ENCODE measurements at regions not wholly inside any gene's neighbourhood (a gene's known extent, or its start where the extent isn't known, plus 50 kb on each side); places are given as distances from the start of the nearest gene placed in this dataset.
"Not testable (repeated sequence)": the region's sequence is repeated elsewhere in the genome, so short reads cannot be mapped to it uniquely, and the experiment has no call there.

GRCh38 chr2:204145791-204146190 is 209.2 kb downstream of the ICOS start:
- no peak for DNase-seq

DNA sequence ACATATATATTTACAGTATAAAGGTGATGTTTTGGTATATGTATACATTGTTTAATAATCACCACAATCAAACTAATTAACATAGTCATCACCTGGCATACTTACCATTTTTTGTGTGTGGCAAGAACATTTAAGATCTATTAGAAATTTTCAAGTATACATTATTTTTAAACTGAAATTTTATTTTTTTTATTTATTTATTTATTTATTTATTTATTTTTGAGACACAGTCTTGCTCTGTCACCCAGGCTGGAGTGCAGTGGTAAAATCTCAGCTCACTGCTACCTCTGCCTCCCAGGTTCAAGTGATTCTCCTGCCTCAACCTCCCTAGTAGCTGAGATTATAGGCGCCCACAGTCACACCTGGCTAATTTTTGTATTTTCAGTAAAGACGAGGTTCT is 210.5 kb downstream of the ICOS start:
- not testable (repeated sequence) for DNase-seq

GRCh38 chr2:204150721-204151120 is 214.2 kb downstream of the ICOS start:
- no peak for DNase-seq

GRCh38 chr2:204152616-204153015 is 216.1 kb downstream of the ICOS start:
- DNase-seq = no peak

- no peak for DNase-seq
These were observed 218.3 kb downstream of the ICOS start for GRCh38 chr2:204154863-204155262.

GRCh38 chr2:204156456-204156855 is 219.9 kb downstream of the ICOS start:
- DNase-seq = no peak

GRCh38 chr2:204157684-204158083 is 221.1 kb downstream of the ICOS start:
- DNase-seq = no peak

GRCh38 chr2:204159526-204159925 is 223.0 kb downstream of the ICOS start:
- no peak for DNase-seq

- DNase-seq = no peak
These were observed 224.4 kb downstream of the ICOS start for GRCh38 chr2:204160989-204161388.

DNA sequence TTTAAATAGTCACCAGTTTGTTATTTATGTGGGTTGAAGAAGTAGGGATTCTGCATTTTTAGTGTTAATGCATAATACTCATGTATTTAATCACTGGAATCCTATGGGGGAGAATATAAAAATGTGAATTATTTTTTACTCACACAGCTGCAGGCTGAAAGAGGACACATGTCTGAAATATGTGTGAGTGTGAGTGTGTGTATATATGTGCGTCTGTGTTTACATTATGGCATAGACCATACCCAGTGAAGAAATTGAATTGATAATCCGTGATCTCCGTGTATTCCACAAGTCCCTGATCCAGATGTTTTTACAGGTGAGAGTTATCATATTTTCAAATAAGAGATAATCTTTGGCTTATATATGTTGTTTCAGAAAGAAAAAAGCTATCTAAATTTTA is 225.3 kb downstream of the ICOS start:
- no peak for DNase-seq

DNA sequence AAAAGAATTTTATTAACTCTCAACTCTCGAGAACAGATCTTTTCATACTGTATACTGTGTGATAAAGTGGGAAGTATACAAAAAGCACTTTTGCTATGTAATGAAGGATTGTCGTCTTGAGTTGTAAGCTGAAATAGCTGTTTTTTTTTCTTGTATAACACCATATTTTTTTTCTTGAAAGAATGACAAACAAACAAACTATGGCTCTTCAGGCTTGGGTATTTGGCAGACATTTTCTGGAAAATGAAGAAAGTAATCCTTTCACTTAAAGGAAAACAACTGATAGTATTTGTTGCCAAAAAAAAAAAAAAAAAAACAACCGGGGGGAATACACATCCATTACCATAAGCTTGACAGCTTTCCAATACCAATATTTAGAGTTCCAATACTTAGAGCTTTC is 230.4 kb downstream of the ICOS start:
- DNase-seq = no peak

- not testable (repeated sequence) for DNase-seq
These were observed 231.1 kb downstream of the ICOS start for GRCh38 chr2:204167670-204168069.

- DNase-seq = no peak
These were observed 233.8 kb downstream of the ICOS start for GRCh38 chr2:204170411-204170810.

- DNase-seq = no peak
These were observed 235.0 kb downstream of the ICOS start for GRCh38 chr2:204171432-204172144.

GRCh38 chr2:204172145-204172600 is 235.6 kb downstream of the ICOS start:
- DNase-seq = no peak

- no peak for DNase-seq
These were observed 237.5 kb downstream of the ICOS start for GRCh38 chr2:204174034-204174433.

DNA sequence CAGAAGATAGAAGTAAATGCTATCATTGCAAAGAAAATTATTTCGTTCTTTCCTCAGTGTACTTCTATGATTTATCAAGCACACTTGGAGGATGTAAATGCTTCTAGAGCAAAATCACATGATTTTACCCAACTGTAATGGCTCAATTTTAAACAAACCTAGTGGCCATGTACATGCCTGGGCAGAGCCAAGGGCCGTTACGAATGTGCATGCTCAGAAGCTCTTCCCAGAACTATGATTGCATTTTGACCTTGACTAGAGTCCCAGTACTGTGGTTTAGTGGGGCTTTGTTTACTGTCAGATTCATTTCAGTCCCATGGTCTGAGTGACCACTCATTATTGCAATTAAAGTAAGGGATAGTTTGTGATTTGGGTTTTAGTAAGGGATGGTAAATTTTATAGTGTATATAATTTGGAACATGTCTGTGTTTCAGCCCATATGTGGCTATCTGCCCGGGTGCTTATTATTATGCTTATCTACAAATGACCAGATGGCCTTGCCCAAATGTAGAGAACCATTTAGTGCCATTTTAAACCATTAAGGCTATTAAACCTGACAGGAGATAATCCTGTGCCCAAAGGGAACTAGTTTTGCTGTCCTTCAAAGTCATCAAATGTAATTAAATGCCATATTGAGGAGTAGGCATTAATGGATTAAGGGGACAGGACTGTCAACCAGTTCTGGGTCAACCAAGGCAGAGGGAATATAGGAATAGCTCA is 239.1 kb downstream of the ICOS start:
- no peak for DNase-seq

GRCh38 chr2:204176306-204176705 is 239.7 kb downstream of the ICOS start:
- no peak for DNase-seq

DNA sequence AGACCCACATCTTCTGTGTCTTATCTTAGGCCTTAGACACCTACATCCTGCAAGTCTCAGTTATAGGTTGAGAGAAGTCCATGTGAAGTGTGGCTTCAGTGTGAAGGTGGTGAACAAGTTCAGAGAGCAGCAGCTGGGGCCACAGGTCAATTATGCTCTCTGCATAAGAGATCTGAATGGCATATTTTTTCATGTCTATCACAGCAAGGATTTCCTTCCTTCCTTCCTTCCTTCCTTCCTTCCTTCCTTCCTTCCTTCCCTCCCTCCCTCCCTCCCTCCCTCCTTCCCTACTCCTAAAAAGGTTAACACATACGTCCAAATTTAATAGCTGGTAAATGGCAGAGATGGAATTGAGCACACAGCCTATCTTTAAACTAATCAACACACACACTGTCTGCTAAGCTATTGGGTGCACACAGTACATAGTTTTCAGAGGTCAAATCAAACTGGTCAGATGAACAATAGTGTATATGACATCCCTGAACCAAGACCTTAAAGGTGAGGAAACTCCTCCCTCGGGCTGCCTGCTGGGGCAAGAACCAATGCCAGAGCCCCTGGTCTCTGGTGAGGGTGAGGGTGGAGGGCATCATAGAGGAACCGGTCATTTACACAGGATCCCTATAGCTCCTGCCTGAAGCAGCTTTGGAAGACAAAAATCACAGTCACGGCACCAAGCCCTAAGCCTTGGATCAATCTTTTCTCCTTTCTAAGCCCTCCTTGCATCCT is 240.9 kb downstream of the ICOS start:
- DNase-seq = no peak

DNA sequence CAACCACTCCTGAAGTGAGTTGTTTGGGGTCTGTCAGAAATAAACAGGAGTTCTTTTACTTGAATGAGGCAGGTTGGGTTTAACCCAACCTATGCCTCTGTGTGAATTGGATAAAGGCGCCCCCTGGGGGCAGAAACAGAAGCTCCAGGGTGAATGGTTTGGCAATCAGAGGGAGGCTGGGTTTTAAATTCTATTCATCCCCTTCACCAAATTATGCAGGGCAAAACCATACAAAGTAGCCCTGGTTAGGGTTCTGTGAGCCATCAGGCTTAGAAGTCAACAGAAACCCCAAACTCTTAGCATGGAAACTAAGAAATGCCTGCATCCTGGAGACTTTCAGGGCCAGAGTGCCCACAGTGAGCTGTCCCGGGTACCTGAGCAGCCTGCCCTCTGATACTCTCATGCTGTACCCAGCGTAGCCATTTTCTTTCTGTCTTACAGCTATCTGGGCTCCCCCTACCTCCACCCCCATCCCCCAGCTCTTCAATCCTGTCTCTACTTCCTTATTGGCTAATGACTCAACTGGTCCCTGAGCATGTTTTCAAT is 241.5 kb downstream of the ICOS start:
- no peak for DNase-seq

GRCh38 chr2:204180649-204181048 is 244.1 kb downstream of the ICOS start:
- no peak for DNase-seq

GRCh38 chr2:204183608-204184007 is 247.0 kb downstream of the ICOS start:
- no peak for DNase-seq

- DNase-seq = no peak
These were observed 247.7 kb downstream of the ICOS start for GRCh38 chr2:204184226-204184625.
